ENCODE measurements at regions not wholly inside any gene's neighbourhood (a gene's known extent, or its start where the extent isn't known, plus 50 kb on each side); places are given as distances from the start of the nearest gene placed in this dataset.

DNA sequence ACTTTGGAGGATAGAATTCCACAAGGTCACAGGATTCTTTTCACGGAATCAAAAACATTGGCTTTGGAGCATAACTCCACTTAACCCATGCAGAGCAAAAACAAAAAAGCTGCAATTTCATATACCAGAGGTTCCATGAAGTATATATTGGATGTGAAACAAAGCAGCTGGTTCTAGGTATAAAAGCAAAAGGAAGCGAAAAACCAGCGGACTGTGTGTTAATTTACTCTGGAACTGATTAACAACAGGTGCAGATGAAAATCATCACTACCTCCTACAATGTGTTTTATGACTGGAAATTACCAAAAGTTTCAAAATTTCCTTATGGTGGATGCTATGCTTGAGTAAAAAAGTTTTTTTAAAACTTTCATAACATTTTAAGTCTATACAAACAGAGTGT lies 54.4 kb upstream of the LINC00305 start:
- DNase-seq = no peak
- peaks cover 0 to 5% (median 3%) of the 10 kb centered on the region in 6 donors for H3K9me3 Mint-ChIP-seq
- H3K36me3 Mint-ChIP-seq = no peaks in the 10 kb centered on the region
- no peak overlapping the region for H3K4me3 Mint-ChIP-seq
- H3K4me1 Mint-ChIP-seq = peaks cover 9 to 12% of the 10 kb centered on the region in 2 donors
- H3K27ac Mint-ChIP-seq = no peak overlapping the region
- peaks cover 0 to 2% (median 2%) of the 10 kb centered on the region in 3 donors for H3K27me3 Mint-ChIP-seq (ENCODE audit: low read depth in 3 of 3)

GRCh38 chr18:64202863-64203262 lies 54.0 kb upstream of the LINC00305 start:
- no peak for DNase-seq
- Mint-ChIP-seq H3K4me3 (no peak overlapping the region), H3K9me3 (peaks cover 0 to 5% (median 3%) of the 10 kb centered on the region in 6 donors), H3K4me1 (peaks cover 6 to 8% of the 10 kb centered on the region in 2 donors), H3K27me3 (ENCODE audit: low read depth in 3 of 3) (peaks cover 0 to 2% (median 2%) of the 10 kb centered on the region in 3 donors), H3K27ac (no peak overlapping the region), H3K36me3 (no peaks in the 10 kb centered on the region)

DNA sequence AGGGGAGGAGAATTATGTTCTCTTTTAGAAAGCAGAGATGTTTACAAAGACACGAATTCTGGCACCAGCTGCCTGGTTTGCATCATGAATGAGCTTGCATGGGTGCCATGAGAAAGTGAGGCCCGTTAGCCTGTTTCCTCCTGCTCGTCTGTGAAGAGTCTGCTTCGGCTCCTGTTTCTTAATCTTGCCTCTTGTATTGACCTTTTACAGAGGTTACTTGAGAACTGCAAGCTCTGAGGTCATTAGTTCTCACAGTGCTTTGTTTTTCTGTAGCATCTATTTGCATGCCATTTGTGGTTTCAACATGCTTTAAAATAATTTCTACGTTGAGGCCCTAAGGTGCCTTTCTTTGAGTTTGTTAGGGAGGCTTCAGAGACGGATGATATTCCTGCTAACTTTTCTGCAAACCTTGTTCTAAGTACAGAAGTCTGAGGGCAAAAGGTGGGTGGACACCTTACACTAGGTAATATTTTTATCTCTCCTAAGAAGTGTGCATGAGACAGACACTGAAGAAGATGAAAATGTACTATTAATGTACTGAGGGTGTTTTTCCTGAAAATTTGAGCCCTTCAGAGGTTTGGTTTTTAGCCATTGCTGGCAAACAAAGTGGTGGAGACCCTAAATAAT lies 53.4 kb upstream of the LINC00305 start:
- no peak overlapping the region for H3K27ac Mint-ChIP-seq
- peaks cover 0 to 5% (median 3%) of the 10 kb centered on the region in 6 donors for H3K9me3 Mint-ChIP-seq
- no peaks in the 10 kb centered on the region for H3K36me3 Mint-ChIP-seq
- H3K4me1 Mint-ChIP-seq = peaks cover 1 to 3% of the 10 kb centered on the region in 2 donors
- H3K27me3 Mint-ChIP-seq (ENCODE audit: low read depth in 3 of 3) = peaks cover 0 to 2% (median 2%) of the 10 kb centered on the region in 3 donors
- DNase-seq = no peak
- H3K4me3 Mint-ChIP-seq = no peak overlapping the region

- no peaks in the 10 kb centered on the region for H3K4me1 Mint-ChIP-seq
- peaks cover 0 to 2% (median 2%) of the 10 kb centered on the region in 3 donors for H3K27me3 Mint-ChIP-seq (ENCODE audit: low read depth in 3 of 3)
- no peak for DNase-seq
- no peak overlapping the region for H3K27ac Mint-ChIP-seq
- H3K4me3 Mint-ChIP-seq = no peak overlapping the region
- peaks cover 0 to 5% (median 3%) of the 10 kb centered on the region in 6 donors for H3K9me3 Mint-ChIP-seq
- H3K36me3 Mint-ChIP-seq = no peaks in the 10 kb centered on the region
Observed at GRCh38 chr18:64201781-64202180, 52.9 kb upstream of the LINC00305 start.

DNA sequence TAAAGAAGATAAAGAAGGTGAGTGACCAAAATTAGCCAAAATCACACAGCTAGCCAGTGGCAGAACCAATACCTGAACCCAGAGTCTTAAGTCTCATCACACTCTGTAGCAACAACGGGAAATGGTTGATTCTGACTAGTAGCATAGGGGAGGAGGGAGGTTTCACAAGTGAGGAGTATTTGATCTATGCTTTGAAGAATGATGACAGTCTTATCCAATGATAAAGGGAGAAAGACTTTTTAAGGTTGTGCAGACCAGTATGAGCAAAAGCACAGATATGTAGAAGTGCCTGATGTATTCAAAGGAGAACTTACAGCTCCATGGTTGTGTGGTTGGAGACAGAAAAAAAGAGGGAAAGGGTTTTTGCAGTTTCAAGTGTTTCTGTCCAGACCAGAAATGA lies 50.7 kb upstream of the LINC00305 start:
- Mint-ChIP-seq H3K4me3 (no peak overlapping the region), H3K27me3 (ENCODE audit: low read depth in 3 of 3) (peaks cover 0 to 2% (median 0%) of the 10 kb centered on the region in 3 donors), H3K36me3 (no peaks in the 10 kb centered on the region), H3K27ac (no peak overlapping the region), H3K4me1 (no peaks in the 10 kb centered on the region), H3K9me3 (peaks cover 0 to 15% (median 1%) of the 10 kb centered on the region in 6 donors)
- no peak for DNase-seq
